ENCODE measurements at regions not wholly inside any gene's neighbourhood (a gene's known extent, or its start where the extent isn't known, plus 50 kb on each side); places are given as distances from the start of the nearest gene placed in this dataset.

DNA sequence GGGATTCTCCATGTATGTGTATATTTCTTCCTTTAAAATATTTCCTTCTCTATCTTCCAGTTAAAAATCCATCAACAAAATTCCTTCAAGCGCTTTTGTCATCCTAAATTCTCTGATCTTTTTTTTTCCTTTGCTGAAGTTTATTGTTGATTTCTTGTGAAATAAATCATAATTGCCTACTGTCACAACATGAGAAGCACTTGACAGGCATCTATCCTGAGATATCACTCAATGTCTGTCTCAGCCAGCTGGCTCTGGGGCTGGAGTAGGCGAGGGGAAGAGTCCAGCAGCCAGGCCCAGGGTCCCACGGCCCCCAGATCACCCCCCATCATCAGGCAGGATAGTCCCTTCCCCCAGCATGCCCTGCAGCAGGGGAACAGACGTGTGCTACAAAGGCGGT lies 109.0 kb upstream of the TLE3 start:
- no peaks in the 10 kb centered on the region for H3K27me3 ChIP-seq (ENCODE audit: insufficient read depth, low read length)
- Mint-ChIP-seq H3K9me3 (no peaks in the 10 kb centered on the region; a peak in 1 of 5 replicates), H3K4me3 (no peak overlapping the region), H3K27me3 (ENCODE audit: low read depth) (peaks cover 11% of the 10 kb centered on the region), H3K4me1 (peaks cover 13 to 22% of the 10 kb centered on the region in 2 experiments), H3K36me3 (ENCODE audit: insufficient read depth in 1 of 3, low read depth in 3 of 3) (no peaks in the 10 kb centered on the region), H3K27ac (no peak overlapping the region)
- no peak overlapping the region for H2BK5ac ChIP-seq (ENCODE audit: insufficient read length, low read length)
- H3T11ph ChIP-seq (ENCODE audit: low read length): no peak overlapping the region
- H4K91ac ChIP-seq (ENCODE audit: insufficient read length, low read depth, low read length): no peak overlapping the region
- H3K9ac ChIP-seq (ENCODE audit: extremely low read depth, insufficient read length, low read length): no peak overlapping the region
- no peak for TF ChIP-seq CTCF (conservative IDR thresholded peaks at IDR 0.05)
- no peak overlapping the region for H2BK15ac ChIP-seq (ENCODE audit: low read depth, low read length)
- no peaks in the 10 kb centered on the region; the same call in 1 of the 2 replicates for H3K4me1 ChIP-seq (ENCODE audit: insufficient read depth, low read length)
- H2BK12ac ChIP-seq (ENCODE audit: insufficient read length, low read depth, low read length): no peak overlapping the region
- H4K20me1 ChIP-seq (ENCODE audit: control insufficient read depth, insufficient read depth, insufficient read length): no peaks in the 10 kb centered on the region
- H3K18ac ChIP-seq (ENCODE audit: insufficient read length, low read depth, low read length): no peak overlapping the region
- no peak overlapping the region for H2BK120ac ChIP-seq (ENCODE audit: low read depth, low read length, poor library complexity, severe bottlenecking)
- no peak overlapping the region for H2AK5ac ChIP-seq (ENCODE audit: insufficient read length, low read length)
- no peaks in the 10 kb centered on the region for H3K23me2 ChIP-seq (ENCODE audit: insufficient read length, low read depth, low read length, poor library complexity, severe bottlenecking)
- H3K4me2 ChIP-seq (ENCODE audit: insufficient read depth, insufficient read length, low read length): no peak overlapping the region
- H3K9me3 ChIP-seq (ENCODE audit: control insufficient read depth, low read depth, low read length): no peaks in the 10 kb centered on the region
- no peak overlapping the region for H2AFZ ChIP-seq (ENCODE audit: low read length)
- WGBS (ENCODE audit: extremely low coverage, insufficient read length, low lambda C conversion rate): no CpG with 5 or more reads among the region's 5 CpGs
- H3K4ac ChIP-seq (ENCODE audit: low read depth, low read length): no peak overlapping the region
- no peak overlapping the region for H3K27ac ChIP-seq (ENCODE audit: insufficient read length, low read depth, low read length)
- no peaks in the 10 kb centered on the region for H3K79me2 ChIP-seq (ENCODE audit: insufficient read depth, low read length)
- no peak overlapping the region for H4K5ac ChIP-seq (ENCODE audit: insufficient read length, low read depth, low read length)
- DNase-seq: no peak
- H3K56ac ChIP-seq (ENCODE audit: insufficient read length, low read depth, low read length): no peak overlapping the region
- no peak overlapping the region for H2BK20ac ChIP-seq (ENCODE audit: low read depth, low read length, poor library complexity, severe bottlenecking)
- no peak overlapping the region for H4K8ac ChIP-seq (replicated peaks; ENCODE audit: insufficient read length, low read depth, low read length)
- no peak overlapping the region for H3K23ac ChIP-seq (ENCODE audit: insufficient read length, low read depth, low read length)
- H3K79me1 ChIP-seq (ENCODE audit: insufficient read depth, low read depth, low read length, poor library complexity, severe bottlenecking): no peaks in the 10 kb centered on the region
- H3K14ac ChIP-seq (ENCODE audit: insufficient read depth, low read length): no peak overlapping the region
